ENCODE measurements at regions not wholly inside any gene's neighbourhood (a gene's known extent, or its start where the extent isn't known, plus 50 kb on each side); places are given as distances from the start of the nearest gene placed in this dataset.

DNA sequence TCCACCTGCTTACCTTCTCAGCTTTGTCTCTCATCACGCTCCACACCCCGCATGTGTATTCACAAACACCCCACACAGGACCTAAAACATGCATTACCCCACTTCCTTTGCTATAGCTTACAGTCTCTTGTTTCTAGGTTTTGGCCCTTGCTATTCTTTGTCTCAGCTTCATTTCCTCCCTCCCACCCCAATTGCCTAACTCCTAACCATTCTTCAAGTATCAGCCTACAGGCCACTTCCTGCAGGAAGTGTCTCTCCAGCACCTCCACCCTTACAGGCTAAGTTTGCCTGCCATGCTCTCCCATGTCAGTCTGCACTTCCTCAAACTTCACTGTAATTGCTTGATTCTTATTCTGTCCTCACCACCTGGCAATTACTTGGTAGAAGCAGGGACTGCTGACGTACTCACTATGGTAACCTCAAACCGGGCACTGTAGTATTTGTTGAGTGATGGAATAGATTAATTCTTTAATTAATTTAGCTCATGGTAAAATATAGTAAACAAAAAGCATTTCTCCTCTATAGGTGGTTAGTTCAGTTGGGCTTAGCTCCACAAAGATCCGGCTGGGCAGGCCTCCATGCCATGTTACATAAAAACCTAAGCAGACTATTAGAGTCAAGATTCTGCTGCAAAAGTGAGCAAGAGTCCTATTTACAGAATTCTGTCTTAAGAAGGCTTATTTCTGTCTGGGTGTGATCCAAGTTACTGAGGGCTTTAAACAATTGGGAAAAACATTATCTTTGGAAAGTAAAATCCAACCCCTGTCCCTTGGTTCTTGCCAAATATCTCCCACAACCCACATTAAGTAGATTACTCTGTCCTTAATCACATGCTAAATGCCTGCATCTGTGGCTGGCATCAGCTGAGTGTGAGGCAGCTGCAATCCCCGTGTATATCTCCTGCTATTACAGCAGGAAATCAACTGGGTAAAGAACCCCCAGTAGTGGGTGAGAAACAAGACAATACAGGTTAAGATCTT is 124.7 kb upstream of the CPEB2 start:
- TF ChIP-seq CTCF (IDR thresholded peaks at IDR 0.05), result no peak
- Mint-ChIP-seq H3K27ac (ENCODE audit: unreplicated experiment) (no peak overlapping the region), H3K36me3 (ENCODE audit: low read depth) (no peaks in the 10 kb centered on the region), H3K9me3 (ENCODE audit: low read depth) (no peaks in the 10 kb centered on the region), H3K27me3 (ENCODE audit: low read depth) (peaks cover 8% of the 10 kb centered on the region), H3K4me3 (ENCODE audit: unreplicated experiment) (no peak overlapping the region), H3K4me1 (ENCODE audit: low read depth) (no peaks in the 10 kb centered on the region)
- no peak for DNase-seq (ENCODE audit: low spot score)

GRCh38 chr4:14878681-14879080 is 123.6 kb upstream of the CPEB2 start:
- H3K9me3 Mint-ChIP-seq (ENCODE audit: low read depth), result no peaks in the 10 kb centered on the region
- H3K36me3 Mint-ChIP-seq (ENCODE audit: low read depth), result no peaks in the 10 kb centered on the region
- peaks cover 3% of the 10 kb centered on the region for H3K27me3 Mint-ChIP-seq (ENCODE audit: low read depth)
- no peak overlapping the region for H3K27ac Mint-ChIP-seq (ENCODE audit: unreplicated experiment)
- DNase-seq (ENCODE audit: low spot score), result no peak
- no peaks in the 10 kb centered on the region for H3K4me1 Mint-ChIP-seq (ENCODE audit: low read depth)
- no peak for TF ChIP-seq CTCF (IDR thresholded peaks at IDR 0.05)
- no peak overlapping the region for H3K4me3 Mint-ChIP-seq (ENCODE audit: unreplicated experiment)

DNA sequence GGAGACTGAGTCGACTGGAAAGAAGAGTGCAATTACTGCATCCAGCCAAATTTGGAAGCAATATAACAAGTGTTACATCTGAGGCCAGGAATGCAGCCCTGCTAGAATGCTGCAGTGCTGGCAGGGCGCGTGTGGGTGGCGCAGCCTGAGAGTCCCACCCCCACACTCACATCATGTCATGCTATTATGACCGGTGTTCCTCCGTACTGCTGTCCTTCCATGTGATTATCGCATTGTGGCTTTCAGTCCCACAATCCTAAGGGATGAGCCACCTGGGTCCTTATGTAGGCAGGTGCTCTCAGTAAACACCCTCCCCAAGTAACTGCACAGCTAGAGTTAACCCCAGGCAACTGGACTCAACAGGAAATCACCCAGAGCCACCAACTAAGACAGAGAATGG is 122.6 kb upstream of the CPEB2 start:
- no peaks in the 10 kb centered on the region for H3K36me3 Mint-ChIP-seq (ENCODE audit: low read depth)
- H3K4me1 Mint-ChIP-seq (ENCODE audit: low read depth), result no peaks in the 10 kb centered on the region
- H3K27ac Mint-ChIP-seq (ENCODE audit: unreplicated experiment), result no peak overlapping the region
- TF ChIP-seq CTCF (IDR thresholded peaks at IDR 0.05), result no peak
- H3K4me3 Mint-ChIP-seq (ENCODE audit: unreplicated experiment), result no peak overlapping the region
- no peak for DNase-seq (ENCODE audit: low spot score)
- H3K27me3 Mint-ChIP-seq (ENCODE audit: low read depth), result peaks cover 7% of the 10 kb centered on the region
- no peaks in the 10 kb centered on the region for H3K9me3 Mint-ChIP-seq (ENCODE audit: low read depth)

DNA sequence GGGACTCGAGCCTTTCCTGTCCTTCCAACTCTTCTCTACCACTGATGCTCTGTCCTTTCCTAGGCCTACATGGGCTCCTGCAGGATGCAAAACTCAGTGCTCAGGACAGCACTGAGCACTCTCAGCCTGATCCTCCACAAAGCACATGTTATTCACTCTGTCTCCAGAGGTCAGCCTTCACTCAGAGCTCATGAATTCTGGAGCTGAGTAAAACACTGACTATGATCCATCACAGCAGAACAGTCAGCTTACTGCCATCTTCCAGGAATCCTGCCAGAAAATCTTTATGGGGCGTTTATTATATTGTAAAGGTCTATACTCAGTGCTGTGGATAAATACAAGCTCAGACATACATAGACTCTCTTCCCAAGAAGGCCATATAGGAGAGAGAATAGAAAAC is 121.5 kb upstream of the CPEB2 start:
- Mint-ChIP-seq H3K4me1 (ENCODE audit: low read depth) (no peaks in the 10 kb centered on the region), H3K27ac (ENCODE audit: unreplicated experiment) (no peak overlapping the region), H3K9me3 (ENCODE audit: low read depth) (no peaks in the 10 kb centered on the region), H3K36me3 (ENCODE audit: low read depth) (no peaks in the 10 kb centered on the region), H3K4me3 (ENCODE audit: unreplicated experiment) (no peak overlapping the region), H3K27me3 (ENCODE audit: low read depth) (peaks cover 7% of the 10 kb centered on the region)
- no peak for TF ChIP-seq CTCF (IDR thresholded peaks at IDR 0.05)
- no peak for DNase-seq (ENCODE audit: low spot score)

DNA sequence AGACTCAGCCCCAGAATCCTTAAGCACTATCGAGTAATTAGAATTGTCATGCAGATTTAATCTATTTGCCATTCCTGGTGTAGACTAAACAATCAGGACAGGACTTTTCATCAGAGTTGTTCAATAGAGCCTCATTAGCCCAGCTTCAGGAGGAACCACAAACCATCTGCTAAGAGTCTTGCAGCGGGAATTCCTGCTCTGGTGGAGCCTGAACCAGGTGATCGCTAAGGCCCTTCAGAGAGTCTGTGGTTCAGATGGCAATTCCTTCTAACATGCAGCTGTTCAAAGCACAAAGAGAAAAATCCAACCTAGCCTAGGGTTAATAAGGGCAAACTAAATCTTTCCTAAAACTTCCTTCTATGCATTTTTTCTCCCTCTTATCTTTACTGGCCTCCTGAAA is 119.1 kb upstream of the CPEB2 start:
- Mint-ChIP-seq H3K27ac (ENCODE audit: unreplicated experiment) (no peak overlapping the region), H3K27me3 (ENCODE audit: low read depth) (peaks cover 7% of the 10 kb centered on the region), H3K4me1 (ENCODE audit: low read depth) (no peaks in the 10 kb centered on the region), H3K4me3 (ENCODE audit: unreplicated experiment) (no peak overlapping the region), H3K36me3 (ENCODE audit: low read depth) (no peaks in the 10 kb centered on the region), H3K9me3 (ENCODE audit: low read depth) (no peaks in the 10 kb centered on the region)
- TF ChIP-seq CTCF (IDR thresholded peaks at IDR 0.05), result no peak
- DNase-seq (ENCODE audit: low spot score), result no peak

Measured in chondrocyte (in vitro differentiated cells).